Psoas muscle (tissue), 7 donors: ENCODE measurements at regions not wholly inside any gene's neighbourhood (a gene's known extent, or its start where the extent isn't known, plus 50 kb on each side); places are given as distances from the start of the nearest gene placed in this dataset.

ENCODE experiments used
- ATAC-seq, 4 donors: fragments of 200-7000 bp; cut with Tn5 transposase; one replicate each; pipeline ENCODE4 v1.9.1; 2020; ENCODE audit warnings: moderate library complexity in 3 of 4, mild to moderate bottlenecking in 2 of 4
- DNase-seq, 2 donors: peaks; one replicate each; pipeline ENCODE4 v3.0.0-alpha.2; 2020
- H3K27ac ChIP-seq: fragments of 200-600 bp; one replicate; pipeline ENCODE4 v1.8.0; 2022
- H3K27me3 ChIP-seq, 3 donors: fragments of 200-600 bp in 1 of 3; one replicate each; pipeline versions ENCODE4 v1.6.1 to v1.8.0; 2013 to 2022; ENCODE audit warnings: low read length in 2 of 3, mild to moderate bottlenecking in 2 of 3, moderate library complexity in 1 of 3; ENCODE audit not compliant: insufficient read depth in 3 of 3
- H3K36me3 ChIP-seq, 2 donors: fragments of 200-600 bp in 1 of 2; one replicate each; pipeline versions ENCODE4 v1.6.1 to v1.8.0; 2013 to 2022; ENCODE audit warnings: low read depth in 1 of 2, mild to moderate bottlenecking in 1 of 2, moderate library complexity in 1 of 2; ENCODE audit not compliant: insufficient read depth in 1 of 2
- H3K4me1 ChIP-seq: fragments of 200-600 bp; one replicate; pipeline ENCODE4 v1.8.0; 2022
- H3K4me3 ChIP-seq: fragments of 200-600 bp; one replicate; pipeline ENCODE4 v1.8.0; 2022; ENCODE audit warnings: mild to moderate bottlenecking
- H3K9me3 ChIP-seq: fragments of 200-600 bp; one replicate; pipeline ENCODE4 v1.8.0; 2022
- WGBS, 3 donors: extraction: QIAGEN DNeasy Blood & Tissue Kit; methylation state at CpG; one replicate each; pipeline versions ENCODE4 v1.1.6 to v1.1.7; 2013; 5-methylcytosine and 5-hydroxymethylcytosine counted together
- intact Hi-C, 2 donors: fragments of 100-400 bp; cut with DNase I; formaldehyde crosslinking; loops; one replicate each; pipeline versions ENCODE4 v1.11.0 to v1.14.2; 2022
- TF ChIP-seq, protein P1 (sequence below): fragments of 200-600 bp; IDR thresholded peaks from one replicate; pipeline ENCODE4 v1.8.0; 2022; ENCODE audit warnings: antibody characterized with exemption
- donor health status: healthy with polysubstance abuse.
- donor health status: DM: no; HTN: no; CAD: no; lungs with moderate emphysema.
- donor health status: Bipolar disorder and iron deficiency.
- donor health status: healthy.
- donor health status: DM: yes; HTN: yes; CAD: no.
- donor health status: DM: no; HTN: no; CAD: no.
- donor health status: DM: yes; HTN: yes; CAD: no.

DNA sequence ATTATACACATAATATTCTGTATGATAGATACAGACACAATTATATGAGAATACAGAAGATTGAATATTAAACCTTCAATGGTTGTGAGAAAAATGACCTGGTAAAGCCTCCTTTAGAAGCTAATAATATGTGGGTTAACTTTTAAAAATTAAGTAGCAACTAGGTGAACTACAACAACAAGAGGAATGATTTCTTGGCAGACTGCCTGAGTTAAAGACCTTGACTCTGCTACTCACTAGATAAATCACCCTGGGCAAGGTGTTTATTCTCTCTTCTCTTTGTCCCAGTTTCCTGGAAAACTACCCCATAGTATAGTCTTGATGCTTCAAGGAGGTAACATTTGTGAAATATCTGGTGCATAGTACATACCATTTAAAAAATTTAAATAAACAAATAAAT lies 519.6 kb upstream of the TENM4 start:
- intact Hi-C loops = no loop called here
- no peaks in the 10 kb centered on the region for H3K36me3 ChIP-seq
- ATAC-seq = no peak
- no peaks in the 10 kb centered on the region for H3K4me1 ChIP-seq
- peaks cover 14% of the 10 kb centered on the region for H3K9me3 ChIP-seq
- TF ChIP-seq, protein P1, sequence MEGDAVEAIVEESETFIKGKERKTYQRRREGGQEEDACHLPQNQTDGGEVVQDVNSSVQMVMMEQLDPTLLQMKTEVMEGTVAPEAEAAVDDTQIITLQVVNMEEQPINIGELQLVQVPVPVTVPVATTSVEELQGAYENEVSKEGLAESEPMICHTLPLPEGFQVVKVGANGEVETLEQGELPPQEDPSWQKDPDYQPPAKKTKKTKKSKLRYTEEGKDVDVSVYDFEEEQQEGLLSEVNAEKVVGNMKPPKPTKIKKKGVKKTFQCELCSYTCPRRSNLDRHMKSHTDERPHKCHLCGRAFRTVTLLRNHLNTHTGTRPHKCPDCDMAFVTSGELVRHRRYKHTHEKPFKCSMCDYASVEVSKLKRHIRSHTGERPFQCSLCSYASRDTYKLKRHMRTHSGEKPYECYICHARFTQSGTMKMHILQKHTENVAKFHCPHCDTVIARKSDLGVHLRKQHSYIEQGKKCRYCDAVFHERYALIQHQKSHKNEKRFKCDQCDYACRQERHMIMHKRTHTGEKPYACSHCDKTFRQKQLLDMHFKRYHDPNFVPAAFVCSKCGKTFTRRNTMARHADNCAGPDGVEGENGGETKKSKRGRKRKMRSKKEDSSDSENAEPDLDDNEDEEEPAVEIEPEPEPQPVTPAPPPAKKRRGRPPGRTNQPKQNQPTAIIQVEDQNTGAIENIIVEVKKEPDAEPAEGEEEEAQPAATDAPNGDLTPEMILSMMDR = no peak
- no peaks in the 10 kb centered on the region for H3K27me3 ChIP-seq
- DNase-seq = no peak
- no peak overlapping the region for H3K27ac ChIP-seq
- H3K4me3 ChIP-seq = no peak overlapping the region

DNA sequence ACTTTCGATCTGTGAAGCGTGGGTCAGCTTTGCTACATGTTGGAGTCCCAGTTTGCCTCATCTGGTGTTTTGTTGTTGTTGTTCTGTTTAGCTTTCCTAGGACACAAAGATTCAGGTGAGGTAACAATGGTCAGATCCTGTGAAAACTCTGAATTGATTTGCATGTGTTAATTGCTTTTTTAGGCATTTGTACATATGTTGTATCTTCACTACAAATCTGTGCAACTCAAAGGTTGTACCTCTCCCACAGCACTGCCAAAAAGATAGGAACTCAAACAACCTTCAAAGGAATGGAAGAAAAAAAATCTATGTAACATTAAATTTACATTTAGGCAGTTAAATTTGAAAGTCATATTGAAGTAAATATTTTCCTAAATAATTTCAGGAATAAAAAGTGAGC lies 518.5 kb upstream of the TENM4 start:
- Histone ChIP-seq H3K27ac (no peak overlapping the region), H3K9me3 (peaks cover 14% of the 10 kb centered on the region), H3K4me3 (no peak overlapping the region), H3K4me1 (no peaks in the 10 kb centered on the region), H3K36me3 (no peaks in the 10 kb centered on the region), H3K27me3 (no peaks in the 10 kb centered on the region)
- intact Hi-C loops = no loop called here
- DNase-seq (no peak), ATAC-seq (no peak)
- TF ChIP-seq, protein P1 = no peak
- 54 to 85% (median 82%) methylated on average over 2 of the region's 2 CpGs for WGBS, 3 donors

DNA sequence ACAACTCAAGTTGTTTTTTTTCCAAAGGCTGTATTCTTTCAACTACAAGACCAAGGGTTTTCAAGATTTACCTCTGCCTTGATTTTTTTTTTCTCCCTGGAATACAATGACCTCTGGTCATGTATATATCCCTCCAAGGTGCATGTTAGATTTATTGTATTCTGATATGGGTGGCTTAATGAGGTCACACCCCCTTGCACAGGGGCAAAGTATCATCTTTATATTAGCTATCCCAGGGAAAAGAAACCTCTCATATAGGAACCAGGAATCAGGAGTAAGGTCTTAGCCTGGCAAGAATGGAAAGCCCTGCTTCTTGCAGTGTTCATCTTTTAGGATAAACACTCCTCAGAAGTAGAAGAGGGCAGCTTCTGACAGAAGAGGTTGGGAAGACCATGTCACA lies 516.9 kb upstream of the TENM4 start:
- intact Hi-C loops = no loop called here
- no peaks in the 10 kb centered on the region for H3K27me3 ChIP-seq

DNA sequence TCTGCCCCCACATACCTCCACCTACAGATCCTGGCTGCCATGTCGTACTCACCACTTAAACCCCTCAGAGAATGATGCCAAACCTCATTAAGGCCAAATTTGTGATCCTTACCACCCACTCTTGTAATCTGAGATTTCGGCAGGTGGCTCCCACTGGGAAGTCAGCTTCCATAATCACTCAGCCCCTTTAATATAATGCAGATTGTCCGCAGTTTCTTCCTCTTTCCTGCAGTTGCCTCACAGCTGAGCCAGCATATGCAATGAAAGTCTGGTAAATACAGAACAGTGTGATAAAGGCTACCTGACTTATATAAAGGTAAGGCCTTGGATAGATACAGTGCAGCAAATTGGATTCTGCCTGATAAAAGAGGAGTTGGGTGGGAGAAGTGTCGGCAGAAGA lies 515.2 kb upstream of the TENM4 start:
- WGBS, 3 donors = 57 to 68% (median 61%) methylated on average over 4 of the region's 4 CpGs
- Histone ChIP-seq H3K9me3 (peaks cover 14% of the 10 kb centered on the region), H3K36me3 (no peaks in the 10 kb centered on the region), H3K4me3 (no peak overlapping the region), H3K4me1 (no peaks in the 10 kb centered on the region), H3K27me3 (no peaks in the 10 kb centered on the region), H3K27ac (no peak overlapping the region)
- intact Hi-C loops = no loop called here
- DNase-seq (no peak), ATAC-seq (no peak)
- TF ChIP-seq, protein P1 = no peak

More for the DNA sequence above, 516.9 kb upstream of the TENM4 start:
- DNase-seq = no peak
- TF ChIP-seq, protein P1 = no peak
- H3K27ac ChIP-seq = no peak overlapping the region
- H3K9me3 ChIP-seq = peaks cover 14% of the 10 kb centered on the region
- no peak overlapping the region for H3K4me3 ChIP-seq
- no peaks in the 10 kb centered on the region for H3K4me1 ChIP-seq
- ATAC-seq = no peak
- H3K36me3 ChIP-seq = no peaks in the 10 kb centered on the region

DNA sequence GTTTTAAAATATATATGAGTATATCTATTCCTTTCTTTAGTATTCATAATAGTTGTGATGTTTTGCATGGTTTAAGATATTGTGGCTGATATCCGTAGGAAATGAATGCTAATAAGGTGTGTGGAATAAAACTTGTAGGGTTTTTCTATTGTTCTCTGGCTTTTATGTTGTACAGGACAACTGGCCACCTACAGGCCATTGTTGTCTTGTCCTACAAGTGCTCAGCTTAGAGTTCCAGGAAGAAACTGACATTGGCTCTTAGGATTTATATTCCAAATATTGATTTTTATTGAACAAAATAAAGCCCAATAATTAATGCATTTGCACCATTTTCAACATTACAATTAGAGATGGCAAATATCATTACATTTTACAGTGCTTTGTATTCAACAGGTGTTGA lies 512.8 kb upstream of the TENM4 start:
- 75 to 84% (median 83%) methylated on average over 1 of the region's 1 CpG for WGBS, 3 donors
- Histone ChIP-seq H3K4me1 (no peaks in the 10 kb centered on the region), H3K27ac (no peak overlapping the region), H3K36me3 (no peaks in the 10 kb centered on the region), H3K4me3 (no peak overlapping the region), H3K27me3 (no peaks in the 10 kb centered on the region), H3K9me3 (peaks cover 6% of the 10 kb centered on the region)
- intact Hi-C loops = no loop called here
- DNase-seq (no peak), ATAC-seq (no peak)
- TF ChIP-seq, protein P1 = no peak
